Fibroblast of mammary gland (primary cell): ENCODE measurements at regions not wholly inside any gene's neighbourhood (a gene's known extent, or its start where the extent isn't known, plus 50 kb on each side); places are given as distances from the start of the nearest gene placed in this dataset.

Experiments
- DNase-seq: peaks from one replicate; pipeline ENCODE4 v3.0.0-alpha.2; 2010; ENCODE audit warnings: low read depth
- H3K4me3 ChIP-seq: 2 replicates; pipeline ENCODE4 v1.5.1; 2011; ENCODE audit warnings: low read depth, mild to moderate bottlenecking, low read length, moderate library complexity; ENCODE audit not compliant: control insufficient read depth
- CTCF ChIP-seq: conservative IDR thresholded peaks from 2 replicates; pipeline ENCODE4 v1.5.1; 2011; ENCODE audit warnings: low read depth, low read length, inconsistent platforms; ENCODE audit not compliant: control insufficient read depth, insufficient read depth

GRCh38 chr13:80083081-80083852 is 257.7 kb downstream of the SPRY2 start:
- DNase-seq, result peak; percentile 69
- H3K4me3 ChIP-seq, result peak overlapping the region; percentile 23
- no peak for TF ChIP-seq CTCF

GRCh38 chr13:80082396-80083080 is 258.4 kb downstream of the SPRY2 start:
- no peak for TF ChIP-seq CTCF
- DNase-seq, result peak; percentile 85
- no peak overlapping the region for H3K4me3 ChIP-seq

- TF ChIP-seq CTCF, result no peak
- no peak overlapping the region for H3K4me3 ChIP-seq
- DNase-seq, result no peak
Observed at GRCh38 chr13:80074811-80075210, 266.1 kb downstream of the SPRY2 start.

GRCh38 chr13:80074143-80074752 is 266.7 kb downstream of the SPRY2 start:
- no peak for DNase-seq
- no peak for TF ChIP-seq CTCF
- no peak overlapping the region for H3K4me3 ChIP-seq

- no peak for DNase-seq
- no peak overlapping the region for H3K4me3 ChIP-seq
- TF ChIP-seq CTCF, result no peak
Observed at GRCh38 chr13:80072231-80072630, 268.7 kb downstream of the SPRY2 start.

GRCh38 chr13:80070024-80070703 is 270.8 kb downstream of the SPRY2 start:
- no peak for DNase-seq
- TF ChIP-seq CTCF, result no peak
- no peak overlapping the region for H3K4me3 ChIP-seq
